ENCODE measurements at regions not wholly inside any gene's neighbourhood (a gene's known extent, or its start where the extent isn't known, plus 50 kb on each side); places are given as distances from the start of the nearest gene placed in this dataset.
"Not testable (repeated sequence)": the region's sequence is repeated elsewhere in the genome, so short reads cannot be mapped to it uniquely, and the experiment has no call there.

GRCh38 chr4:3878678-3879077, 112.5 kb downstream of the ADRA2C start:
- DNase-seq (no peak), FAIRE-seq (no peak)
- Histone ChIP-seq H3K27me3 (ENCODE audit: control insufficient read depth in 3 of 3, insufficient read depth in 3 of 3, low read length in 3 of 3) (peaks cover 0 to 46% (median 7%) of the 10 kb centered on the region in 3 donors), H3K9me3 (ENCODE audit: control insufficient read depth in 2 of 2, insufficient read depth in 1 of 2, low read depth in 1 of 2, low read length in 1 of 2) (peaks cover 0 to 5% of the 10 kb centered on the region in 2 donors), H3K4me1 (ENCODE audit: control insufficient read depth in 3 of 3, insufficient read depth in 2 of 3, low read depth in 1 of 3, low read length in 2 of 3) (no peaks in the 10 kb centered on the region), H3K27ac (ENCODE audit: low read depth in 1 of 3, low read length in 2 of 3) (no peak overlapping the region), H3K4me3 (ENCODE audit: low read depth in 1 of 3, low read length in 3 of 3) (no peak overlapping the region), H3K36me3 (ENCODE audit: control insufficient read depth in 3 of 3, insufficient read depth in 2 of 3, low read depth in 1 of 3, low read length in 3 of 3) (no peaks in the 10 kb centered on the region)
- WGBS, 3 donors: 71 to 85% (median 83%) methylated on average over 2 of the region's 2 CpGs

- Histone ChIP-seq H3K4me3 (ENCODE audit: low read depth in 1 of 3, low read length in 3 of 3) (no peak overlapping the region), H3K36me3 (ENCODE audit: control insufficient read depth in 3 of 3, insufficient read depth in 2 of 3, low read depth in 1 of 3, low read length in 3 of 3) (no peaks in the 10 kb centered on the region), H3K4me1 (ENCODE audit: control insufficient read depth in 3 of 3, insufficient read depth in 2 of 3, low read depth in 1 of 3, low read length in 2 of 3) (no peaks in the 10 kb centered on the region), H3K27me3 (ENCODE audit: control insufficient read depth in 3 of 3, insufficient read depth in 3 of 3, low read length in 3 of 3) (peaks cover 0 to 35% (median 5%) of the 10 kb centered on the region in 3 donors), H3K9me3 (ENCODE audit: control insufficient read depth in 2 of 2, insufficient read depth in 1 of 2, low read depth in 1 of 2, low read length in 1 of 2) (peaks cover 0 to 5% of the 10 kb centered on the region in 2 donors), H3K27ac (ENCODE audit: low read depth in 1 of 3, low read length in 2 of 3) (no peak overlapping the region)
- no peak for FAIRE-seq
- no peak for DNase-seq
- WGBS, 3 donors: 9 to 23% (median 14%) methylated on average over 38 to 46 of the region's 46 CpGs
Measured at GRCh38 chr4:3879681-3880614, 113.8 kb downstream of the ADRA2C start.

DNA sequence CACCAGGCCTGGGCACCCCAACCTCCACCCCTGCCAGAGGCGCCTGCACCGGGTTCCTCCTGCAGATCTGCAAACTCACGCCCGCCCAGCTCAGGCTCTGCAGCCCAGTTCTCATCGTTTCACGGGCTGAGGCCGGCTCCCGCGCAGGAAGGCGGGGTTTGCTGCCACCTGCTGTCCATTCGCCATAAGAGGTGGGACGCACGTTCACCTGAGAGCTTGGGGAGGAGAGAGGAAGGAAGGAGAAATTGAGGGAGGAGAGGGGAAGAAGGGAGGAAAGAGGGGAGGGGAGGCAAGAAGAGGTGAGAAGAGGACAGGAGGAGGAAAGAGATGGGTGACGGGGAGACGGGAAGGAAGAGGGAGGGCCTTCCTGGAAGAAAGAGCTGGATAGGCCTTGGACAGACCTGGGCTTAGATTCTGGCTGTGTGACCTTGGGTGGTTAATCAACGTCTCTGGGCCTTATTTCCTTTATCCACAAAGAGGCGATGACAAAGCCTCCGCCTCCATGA, 114.5 kb downstream of the ADRA2C start:
- no peak overlapping the region for H3K4me3 ChIP-seq (ENCODE audit: low read depth in 1 of 3, low read length in 3 of 3)
- H3K9me3 ChIP-seq (ENCODE audit: control insufficient read depth in 2 of 2, insufficient read depth in 1 of 2, low read depth in 1 of 2, low read length in 1 of 2): peaks cover 0 to 5% of the 10 kb centered on the region in 2 donors
- DNase-seq (peak; percentile 69 to 81), FAIRE-seq (no peak)
- H3K27ac ChIP-seq (ENCODE audit: low read depth in 1 of 3, low read length in 2 of 3): no peak overlapping the region
- H3K4me1 ChIP-seq (ENCODE audit: control insufficient read depth in 3 of 3, insufficient read depth in 2 of 3, low read depth in 1 of 3, low read length in 2 of 3): no peaks in the 10 kb centered on the region
- H3K27me3 ChIP-seq (ENCODE audit: control insufficient read depth in 3 of 3, insufficient read depth in 3 of 3, low read length in 3 of 3): peaks cover 0 to 32% (median 7%) of the 10 kb centered on the region in 3 donors
- WGBS, 3 donors: 6 to 8% (median 7%) methylated on average over 18 of the region's 18 CpGs
- H3K36me3 ChIP-seq (ENCODE audit: control insufficient read depth in 3 of 3, insufficient read depth in 2 of 3, low read depth in 1 of 3, low read length in 3 of 3): no peaks in the 10 kb centered on the region

GRCh38 chr4:3882316-3882885, 116.2 kb downstream of the ADRA2C start:
- H3K4me1 ChIP-seq (ENCODE audit: control insufficient read depth in 3 of 3, insufficient read depth in 2 of 3, low read depth in 1 of 3, low read length in 2 of 3); DNase-seq; H3K9me3 ChIP-seq (ENCODE audit: control insufficient read depth in 2 of 2, insufficient read depth in 1 of 2, low read depth in 1 of 2, low read length in 1 of 2); H3K27ac ChIP-seq (ENCODE audit: low read depth in 1 of 3, low read length in 2 of 3); H3K36me3 ChIP-seq (ENCODE audit: control insufficient read depth in 3 of 3, insufficient read depth in 2 of 3, low read depth in 1 of 3, low read length in 3 of 3); H3K4me3 ChIP-seq (ENCODE audit: low read depth in 1 of 3, low read length in 3 of 3); FAIRE-seq: not testable (repeated sequence)
- 63 to 81% (median 68%) methylated on average over 12 of the region's 12 CpGs for WGBS, 3 donors
- peaks cover 0 to 28% (median 6%) of the 10 kb centered on the region in 3 donors for H3K27me3 ChIP-seq (ENCODE audit: control insufficient read depth in 3 of 3, insufficient read depth in 3 of 3, low read length in 3 of 3)

DNA sequence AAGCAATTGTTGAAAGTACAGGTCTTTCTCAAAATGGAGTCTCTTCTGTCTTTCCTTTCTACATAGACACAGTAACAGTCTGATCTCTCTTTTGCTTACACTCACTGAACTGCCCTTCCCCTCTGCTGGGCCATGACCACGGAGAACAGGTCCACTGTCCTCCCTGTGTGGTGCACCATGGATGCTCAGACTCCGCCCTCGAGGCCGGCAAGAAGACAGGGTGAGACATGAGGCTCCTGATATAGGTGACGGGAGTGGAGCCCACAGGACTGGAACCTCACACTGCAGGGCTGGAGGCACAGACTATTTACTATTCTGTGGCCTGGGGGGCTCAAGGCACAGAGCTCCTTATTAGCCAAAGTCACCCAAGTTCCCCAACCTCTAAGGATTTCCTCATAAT, 118.1 kb downstream of the ADRA2C start:
- H3K4me3 ChIP-seq (ENCODE audit: low read depth in 1 of 3, low read length in 3 of 3); H3K36me3 ChIP-seq (ENCODE audit: control insufficient read depth in 3 of 3, insufficient read depth in 2 of 3, low read depth in 1 of 3, low read length in 3 of 3); FAIRE-seq; DNase-seq; H3K4me1 ChIP-seq (ENCODE audit: control insufficient read depth in 3 of 3, insufficient read depth in 2 of 3, low read depth in 1 of 3, low read length in 2 of 3); H3K27ac ChIP-seq (ENCODE audit: low read depth in 1 of 3, low read length in 2 of 3); H3K9me3 ChIP-seq (ENCODE audit: control insufficient read depth in 2 of 2, insufficient read depth in 1 of 2, low read depth in 1 of 2, low read length in 1 of 2): not testable (repeated sequence)
- 54 to 69% (median 65%) methylated on average over 3 to 5 of the region's 5 CpGs for WGBS, 3 donors
- peaks cover 0 to 15% (median 6%) of the 10 kb centered on the region in 3 donors for H3K27me3 ChIP-seq (ENCODE audit: control insufficient read depth in 3 of 3, insufficient read depth in 3 of 3, low read length in 3 of 3)

- not testable (repeated sequence) for H3K27ac ChIP-seq (ENCODE audit: low read depth in 1 of 3, low read length in 2 of 3); DNase-seq
- WGBS, 3 donors: 38 to 40% (median 39%) methylated on average over 8 of the region's 8 CpGs
Measured at GRCh38 chr4:3893590-3893989, 127.4 kb downstream of the ADRA2C start.

GRCh38 chr4:3894086-3894959, 128.1 kb downstream of the ADRA2C start:
- not testable (repeated sequence) for H3K27me3 ChIP-seq (ENCODE audit: control insufficient read depth in 3 of 3, insufficient read depth in 3 of 3, low read length in 3 of 3)
- peak in 1 of 2 donors; percentile 34 for DNase-seq

More at GRCh38 chr4:3893590-3893989, 127.4 kb downstream of the ADRA2C start:
- FAIRE-seq; H3K4me3 ChIP-seq (ENCODE audit: low read depth in 1 of 3, low read length in 3 of 3); H3K9me3 ChIP-seq (ENCODE audit: control insufficient read depth in 2 of 2, insufficient read depth in 1 of 2, low read depth in 1 of 2, low read length in 1 of 2); H3K27me3 ChIP-seq (ENCODE audit: control insufficient read depth in 3 of 3, insufficient read depth in 3 of 3, low read length in 3 of 3); H3K36me3 ChIP-seq (ENCODE audit: control insufficient read depth in 3 of 3, insufficient read depth in 2 of 3, low read depth in 1 of 3, low read length in 3 of 3); H3K4me1 ChIP-seq (ENCODE audit: control insufficient read depth in 3 of 3, insufficient read depth in 2 of 3, low read depth in 1 of 3, low read length in 2 of 3): not testable (repeated sequence)

DNA sequence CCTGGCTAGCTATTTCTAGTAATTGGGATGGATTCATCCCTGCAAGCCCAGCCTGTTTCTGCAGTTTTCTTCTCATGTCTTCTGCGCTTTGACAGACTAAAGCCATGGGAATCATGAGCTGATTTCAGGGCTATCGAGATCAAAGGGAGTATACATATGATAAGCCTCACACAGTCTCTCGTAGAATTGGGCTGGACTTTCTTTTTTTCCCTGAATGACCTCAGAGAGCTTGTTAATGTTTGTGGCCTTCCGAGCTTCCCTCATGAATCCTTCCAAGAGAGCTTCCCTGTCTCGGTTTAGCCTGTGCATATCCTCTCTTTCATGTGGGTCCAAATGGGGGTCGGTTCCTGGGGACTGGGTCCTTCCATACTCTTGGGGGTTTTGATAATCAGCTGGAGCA, 130.3 kb downstream of the ADRA2C start:
- Histone ChIP-seq H3K4me3 (ENCODE audit: low read depth in 1 of 3, low read length in 3 of 3) (no peak overlapping the region), H3K4me1 (ENCODE audit: control insufficient read depth in 3 of 3, insufficient read depth in 2 of 3, low read depth in 1 of 3, low read length in 2 of 3) (no peaks in the 10 kb centered on the region), H3K27ac (ENCODE audit: low read depth in 1 of 3, low read length in 2 of 3) (no peak overlapping the region), H3K36me3 (ENCODE audit: control insufficient read depth in 3 of 3, insufficient read depth in 2 of 3, low read depth in 1 of 3, low read length in 3 of 3) (no peaks in the 10 kb centered on the region), H3K9me3 (ENCODE audit: control insufficient read depth in 2 of 2, insufficient read depth in 1 of 2, low read depth in 1 of 2, low read length in 1 of 2) (no peaks in the 10 kb centered on the region), H3K27me3 (ENCODE audit: control insufficient read depth in 3 of 3, insufficient read depth in 3 of 3, low read length in 3 of 3) (no peaks in the 10 kb centered on the region)
- WGBS, 3 donors: 49 to 65% (median 62%) methylated on average over 5 to 6 of the region's 6 CpGs
- FAIRE-seq: no peak
- DNase-seq: no peak

More at GRCh38 chr4:3894086-3894959, 128.1 kb downstream of the ADRA2C start:
- FAIRE-seq; H3K27ac ChIP-seq (ENCODE audit: low read depth in 1 of 3, low read length in 2 of 3); H3K4me1 ChIP-seq (ENCODE audit: control insufficient read depth in 3 of 3, insufficient read depth in 2 of 3, low read depth in 1 of 3, low read length in 2 of 3); H3K4me3 ChIP-seq (ENCODE audit: low read depth in 1 of 3, low read length in 3 of 3); H3K9me3 ChIP-seq (ENCODE audit: control insufficient read depth in 2 of 2, insufficient read depth in 1 of 2, low read depth in 1 of 2, low read length in 1 of 2); H3K36me3 ChIP-seq (ENCODE audit: control insufficient read depth in 3 of 3, insufficient read depth in 2 of 3, low read depth in 1 of 3, low read length in 3 of 3): not testable (repeated sequence)
- WGBS, 3 donors: 72 to 80% (median 80%) methylated on average over 19 to 20 of the region's 20 CpGs
